ENCODE measurements at regions not wholly inside any gene's neighbourhood (a gene's known extent, or its start where the extent isn't known, plus 50 kb on each side); places are given as distances from the start of the nearest gene placed in this dataset.

DNA sequence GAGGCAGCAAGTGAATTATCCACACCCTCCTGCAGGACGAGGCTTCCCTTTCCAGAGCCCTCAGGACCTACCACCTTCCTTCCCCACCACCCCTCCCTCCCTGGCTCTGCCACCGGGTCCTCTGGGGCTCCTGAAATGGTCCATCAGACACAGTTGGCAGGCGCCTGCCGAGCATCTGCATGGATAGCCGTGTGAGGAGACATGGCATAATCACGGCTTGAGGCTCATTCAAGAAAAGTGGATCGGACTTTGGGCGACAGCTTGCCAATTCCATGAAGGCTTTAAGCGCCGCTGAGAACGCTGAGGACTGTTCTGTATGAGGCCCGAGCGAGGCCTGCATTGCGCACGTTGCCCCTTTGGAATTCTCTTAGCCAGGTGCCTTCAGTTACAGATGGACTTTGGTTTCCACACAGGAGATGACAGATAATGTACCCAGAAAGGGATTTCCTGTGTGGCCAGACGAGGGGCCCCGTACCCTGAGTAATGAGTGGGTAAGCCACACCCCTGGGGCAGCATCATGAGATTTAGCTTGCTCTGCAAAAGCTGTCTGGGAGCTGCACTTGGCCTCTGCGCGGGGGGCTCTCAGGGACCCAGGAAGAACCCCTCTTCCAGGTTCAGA lies 179.8 kb downstream of the OLFM1 start:
- H3K27ac ChIP-seq, result no peak overlapping the region
- H3K9me3 ChIP-seq, result no peaks in the 10 kb centered on the region
- 77 to 80% methylated on average over 19 of the region's 19 CpGs for WGBS, 2 donors
- H3K4me1 ChIP-seq, result no peaks in the 10 kb centered on the region
- H3K4me3 ChIP-seq, result no peak overlapping the region
- intact Hi-C loops (cut with DNase I), result no loop called here
- DNase-seq (no peak), ATAC-seq (no peak)
- no peak for TF ChIP-seq CTCF (IDR thresholded peaks at IDR 0.05)
- H3K27me3 ChIP-seq, result peaks cover 0 to 81% (median 43%) of the 10 kb centered on the region in 7 donors
- no peaks in the 10 kb centered on the region for H3K36me3 ChIP-seq

DNA sequence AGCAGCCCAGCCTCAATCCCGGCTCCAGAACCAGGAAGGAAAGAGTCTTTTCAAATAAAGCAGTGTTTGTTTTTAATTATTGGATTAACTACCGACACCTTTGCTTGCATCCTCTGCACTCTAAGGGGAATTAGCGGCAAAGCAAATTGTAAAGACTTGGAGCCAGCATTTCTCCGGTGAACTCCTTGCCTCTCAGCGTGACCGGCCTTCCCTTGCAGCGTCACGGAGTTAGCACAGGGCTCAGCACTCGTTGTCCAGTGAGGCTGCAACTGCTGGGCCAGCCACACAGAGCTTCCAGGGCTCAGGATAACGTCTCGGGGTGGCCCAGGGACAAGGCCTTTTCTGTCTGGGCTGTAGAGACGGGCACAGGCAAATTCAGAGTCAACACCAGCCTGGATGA lies 180.6 kb downstream of the OLFM1 start:
- no peak overlapping the region for H3K4me3 ChIP-seq
- intact Hi-C loops (cut with DNase I), result no loop called here

DNA sequence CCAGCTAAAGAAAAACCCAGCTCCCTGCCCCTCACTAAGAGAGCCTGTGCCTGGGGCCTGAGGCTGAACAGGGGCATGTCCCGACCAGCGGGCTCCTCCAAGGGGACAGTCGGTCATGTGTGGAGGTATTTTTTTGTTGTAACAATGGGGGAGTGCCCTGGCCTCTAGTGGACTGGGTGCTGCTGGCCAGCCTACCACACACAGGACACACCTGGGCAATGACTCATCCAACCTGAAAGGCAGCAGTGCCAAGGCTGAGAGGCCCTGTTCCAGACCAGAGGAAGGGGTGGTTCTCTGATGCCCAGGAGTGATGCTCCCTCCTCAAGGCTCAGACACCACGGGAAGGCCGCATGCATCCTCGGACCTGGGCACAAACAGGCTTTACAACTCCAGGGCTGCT lies 181.5 kb downstream of the OLFM1 start:
- Histone ChIP-seq H3K4me1 (no peaks in the 10 kb centered on the region), H3K9me3 (no peaks in the 10 kb centered on the region), H3K4me3 (no peak overlapping the region), H3K27ac (no peak overlapping the region), H3K36me3 (no peaks in the 10 kb centered on the region), H3K27me3 (peaks cover 0 to 81% (median 45%) of the 10 kb centered on the region in 7 donors)
- DNase-seq, result no peak
- ATAC-seq, result no peak
- TF ChIP-seq CTCF (IDR thresholded peaks at IDR 0.05), result no peak
- intact Hi-C loops (cut with DNase I), result no loop called here
- 91 to 94% methylated on average over 6 of the region's 6 CpGs for WGBS, 2 donors

More for the DNA sequence above, 180.6 kb downstream of the OLFM1 start:
- no peak for TF ChIP-seq CTCF (IDR thresholded peaks at IDR 0.05)
- no peaks in the 10 kb centered on the region for H3K4me1 ChIP-seq
- no peaks in the 10 kb centered on the region for H3K36me3 ChIP-seq
- no peak overlapping the region for H3K27ac ChIP-seq
- DNase-seq (no peak), ATAC-seq (no peak)
- H3K27me3 ChIP-seq, result peaks cover 0 to 79% (median 42%) of the 10 kb centered on the region in 7 donors
- 55 to 63% methylated on average over 12 of the region's 12 CpGs for WGBS, 2 donors
- H3K9me3 ChIP-seq, result no peaks in the 10 kb centered on the region

GRCh38 chr9:135269912-135270830 lies 182.7 kb downstream of the OLFM1 start:
- Histone ChIP-seq H3K9me3 (no peaks in the 10 kb centered on the region), H3K27ac (no peak overlapping the region), H3K36me3 (no peaks in the 10 kb centered on the region), H3K27me3 (peaks cover 0 to 76% (median 43%) of the 10 kb centered on the region in 7 donors), H3K4me1 (no peaks in the 10 kb centered on the region), H3K4me3 (no peak overlapping the region)
- DNase-seq (no peak), ATAC-seq (no peak)
- intact Hi-C loops (cut with DNase I), result no loop called here
- 83 to 87% methylated on average over 20 of the region's 20 CpGs for WGBS, 2 donors
- TF ChIP-seq CTCF (IDR thresholded peaks at IDR 0.05), result no peak

Measured in heart right ventricle (tissue), 16 donors.